ENCODE measurements at regions not wholly inside any gene's neighbourhood (a gene's known extent, or its start where the extent isn't known, plus 50 kb on each side); places are given as distances from the start of the nearest gene placed in this dataset.

DNA sequence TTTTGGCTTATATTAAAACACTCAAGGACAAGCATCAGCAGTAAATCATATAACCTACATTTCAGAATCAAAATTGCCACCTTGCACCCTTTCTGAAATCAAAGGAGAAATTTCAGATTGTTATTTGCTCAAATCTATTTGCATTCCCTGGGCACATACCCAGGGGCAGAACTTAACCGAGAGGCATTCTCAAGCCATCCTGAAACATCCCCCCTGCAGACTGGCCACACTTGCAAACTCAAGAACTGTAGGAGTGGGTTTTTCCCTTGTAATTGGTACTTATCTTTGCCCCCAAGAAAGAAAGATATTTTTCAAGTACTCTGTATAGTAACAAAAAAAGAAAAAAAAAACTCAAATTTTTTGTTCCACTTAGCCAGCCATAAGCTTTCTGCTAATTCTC, 213.6 kb upstream of the ESRRG start:
- no peak overlapping the region for H3K9ac ChIP-seq (ENCODE audit: low read length in 3 of 3)
- intact Hi-C loops (cut with DNase I) = no loop called here
- no peaks in the 10 kb centered on the region for H3K27me3 ChIP-seq (ENCODE audit: control insufficient read depth, insufficient read depth, low read length)
- H3K27ac ChIP-seq (ENCODE audit: low read depth in 2 of 2, low read length in 2 of 2) = no peak overlapping the region
- H3K4me3 ChIP-seq (ENCODE audit: low read length in 3 of 3) = no peak overlapping the region
- no peaks in the 10 kb centered on the region for H3K4me1 ChIP-seq (ENCODE audit: control insufficient read depth in 2 of 3, insufficient read depth in 2 of 3, low read depth in 1 of 3, low read length in 3 of 3)
- H3K9me3 ChIP-seq (ENCODE audit: control insufficient read depth in 2 of 3, insufficient read depth in 1 of 3, low read length in 3 of 3) = no peaks in the 10 kb centered on the region
- TF ChIP-seq, protein P1, sequence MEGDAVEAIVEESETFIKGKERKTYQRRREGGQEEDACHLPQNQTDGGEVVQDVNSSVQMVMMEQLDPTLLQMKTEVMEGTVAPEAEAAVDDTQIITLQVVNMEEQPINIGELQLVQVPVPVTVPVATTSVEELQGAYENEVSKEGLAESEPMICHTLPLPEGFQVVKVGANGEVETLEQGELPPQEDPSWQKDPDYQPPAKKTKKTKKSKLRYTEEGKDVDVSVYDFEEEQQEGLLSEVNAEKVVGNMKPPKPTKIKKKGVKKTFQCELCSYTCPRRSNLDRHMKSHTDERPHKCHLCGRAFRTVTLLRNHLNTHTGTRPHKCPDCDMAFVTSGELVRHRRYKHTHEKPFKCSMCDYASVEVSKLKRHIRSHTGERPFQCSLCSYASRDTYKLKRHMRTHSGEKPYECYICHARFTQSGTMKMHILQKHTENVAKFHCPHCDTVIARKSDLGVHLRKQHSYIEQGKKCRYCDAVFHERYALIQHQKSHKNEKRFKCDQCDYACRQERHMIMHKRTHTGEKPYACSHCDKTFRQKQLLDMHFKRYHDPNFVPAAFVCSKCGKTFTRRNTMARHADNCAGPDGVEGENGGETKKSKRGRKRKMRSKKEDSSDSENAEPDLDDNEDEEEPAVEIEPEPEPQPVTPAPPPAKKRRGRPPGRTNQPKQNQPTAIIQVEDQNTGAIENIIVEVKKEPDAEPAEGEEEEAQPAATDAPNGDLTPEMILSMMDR (IDR thresholded peaks at IDR 0.05; ENCODE audit: borderline replicate concordance, extremely low read depth, insufficient read depth) = no peak
- no peak for FAIRE-seq
- DNase-seq = no peak
- H3K36me3 ChIP-seq (ENCODE audit: control insufficient read depth in 2 of 3, insufficient read depth in 3 of 3, low read length in 3 of 3) = no peaks in the 10 kb centered on the region

DNA sequence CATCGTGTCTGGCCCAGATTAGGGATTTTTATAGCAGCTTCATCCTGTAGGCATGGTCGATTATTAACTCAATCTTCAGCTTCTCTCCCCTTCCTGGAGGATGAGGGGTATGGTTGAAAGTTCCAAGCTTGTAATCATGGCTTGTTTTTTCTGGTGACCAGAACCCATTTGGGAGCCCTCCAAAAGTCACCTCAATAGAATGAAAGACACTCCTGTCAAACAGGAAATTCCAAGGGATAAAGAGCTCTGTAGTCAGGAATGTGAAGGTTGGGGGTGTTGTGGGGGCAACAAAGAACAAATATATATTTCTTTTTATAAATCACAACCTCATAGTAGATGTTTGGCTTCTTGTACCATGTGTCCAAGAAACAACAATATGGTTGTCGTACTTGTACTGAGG, 212.7 kb upstream of the ESRRG start:
- Histone ChIP-seq H3K4me1 (ENCODE audit: control insufficient read depth in 2 of 3, insufficient read depth in 2 of 3, low read depth in 1 of 3, low read length in 3 of 3) (no peaks in the 10 kb centered on the region), H3K9me3 (ENCODE audit: control insufficient read depth in 2 of 3, insufficient read depth in 1 of 3, low read length in 3 of 3) (no peaks in the 10 kb centered on the region), H3K27ac (ENCODE audit: low read depth in 2 of 2, low read length in 2 of 2) (no peak overlapping the region), H3K9ac (ENCODE audit: low read length in 3 of 3) (no peak overlapping the region), H3K27me3 (ENCODE audit: control insufficient read depth, insufficient read depth, low read length) (no peaks in the 10 kb centered on the region), H3K4me3 (ENCODE audit: low read length in 3 of 3) (no peak overlapping the region), H3K36me3 (ENCODE audit: control insufficient read depth in 2 of 3, insufficient read depth in 3 of 3, low read length in 3 of 3) (no peaks in the 10 kb centered on the region)
- no peak for FAIRE-seq
- TF ChIP-seq, protein P1 (IDR thresholded peaks at IDR 0.05; ENCODE audit: borderline replicate concordance, extremely low read depth, insufficient read depth) = no peak
- no peak for DNase-seq
- intact Hi-C loops (cut with DNase I) = no loop called here

DNA sequence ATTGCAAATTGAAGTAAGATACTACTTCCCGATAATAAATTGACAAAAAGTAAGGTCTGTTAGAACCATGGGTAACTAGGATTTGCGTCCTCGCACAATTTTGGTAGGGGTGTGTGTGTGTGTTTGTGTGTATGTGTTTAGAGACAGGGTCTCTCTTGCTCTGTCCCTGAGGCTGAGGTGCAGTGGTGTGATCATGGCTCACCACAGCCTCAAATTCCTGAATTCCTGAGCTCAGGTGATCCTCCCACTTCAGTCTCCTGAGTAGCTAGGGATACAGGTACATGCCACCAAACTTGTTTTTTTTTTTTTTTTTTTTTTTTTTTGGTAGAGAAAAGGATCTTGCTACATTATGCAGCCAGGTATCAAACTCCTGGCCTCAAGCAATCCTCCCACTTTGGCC, 209.2 kb upstream of the ESRRG start:
- Histone ChIP-seq H3K9me3 (ENCODE audit: control insufficient read depth in 2 of 3, insufficient read depth in 1 of 3, low read length in 3 of 3) (no peaks in the 10 kb centered on the region), H3K36me3 (ENCODE audit: control insufficient read depth in 2 of 3, insufficient read depth in 3 of 3, low read length in 3 of 3) (no peaks in the 10 kb centered on the region), H3K27ac (ENCODE audit: low read depth in 2 of 2, low read length in 2 of 2) (no peak overlapping the region), H3K4me1 (ENCODE audit: control insufficient read depth in 2 of 3, insufficient read depth in 2 of 3, low read depth in 1 of 3, low read length in 3 of 3) (peaks cover 0 to 8% (median 0%) of the 10 kb centered on the region in 3 donors), H3K4me3 (ENCODE audit: low read length in 3 of 3) (no peak overlapping the region), H3K9ac (ENCODE audit: low read length in 3 of 3) (no peak overlapping the region), H3K27me3 (ENCODE audit: control insufficient read depth, insufficient read depth, low read length) (no peaks in the 10 kb centered on the region)
- intact Hi-C loops (cut with DNase I) = no loop called here
- no peak for FAIRE-seq
- TF ChIP-seq, protein P1 (IDR thresholded peaks at IDR 0.05; ENCODE audit: borderline replicate concordance, extremely low read depth, insufficient read depth) = no peak
- DNase-seq = no peak

DNA sequence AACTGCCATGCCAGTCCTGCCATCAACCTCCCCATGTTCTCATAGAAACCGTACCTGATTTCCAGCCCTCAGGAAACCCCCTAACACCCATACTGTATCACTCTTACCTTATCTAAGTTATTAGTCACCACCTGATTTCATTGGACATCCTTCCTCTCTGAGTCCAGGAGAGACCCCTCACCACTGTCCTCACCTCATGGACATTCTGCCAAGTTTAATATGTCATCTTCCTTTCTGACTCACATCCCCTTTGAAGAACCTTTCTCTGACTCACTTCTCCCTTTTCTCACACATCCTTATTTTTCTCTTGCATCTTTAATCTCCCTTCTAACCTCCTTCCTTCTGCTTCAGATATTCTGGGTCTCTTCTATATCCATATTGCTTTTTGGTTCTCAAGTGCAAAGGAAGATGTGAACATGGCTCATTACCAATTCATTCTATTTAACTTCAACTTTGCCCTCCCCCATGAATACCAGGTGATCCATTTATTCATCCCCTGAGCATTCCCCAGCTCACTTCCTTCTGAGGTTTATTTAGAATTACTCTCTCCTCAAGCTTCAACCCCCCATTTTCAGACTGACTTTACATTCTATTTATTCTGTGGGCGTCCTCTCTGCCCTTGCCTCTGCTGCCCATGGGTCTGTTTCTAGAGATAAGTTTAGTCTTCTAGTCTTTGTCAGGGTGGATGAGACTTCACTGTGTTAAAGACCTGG, 206.8 kb upstream of the ESRRG start:
- no peak overlapping the region for H3K4me3 ChIP-seq (ENCODE audit: low read length in 3 of 3)
- H3K9me3 ChIP-seq (ENCODE audit: control insufficient read depth in 2 of 3, insufficient read depth in 1 of 3, low read length in 3 of 3) = no peaks in the 10 kb centered on the region
- FAIRE-seq = no peak
- no peak overlapping the region for H3K27ac ChIP-seq (ENCODE audit: low read depth in 2 of 2, low read length in 2 of 2)
- intact Hi-C loops (cut with DNase I) = no loop called here
- H3K36me3 ChIP-seq (ENCODE audit: control insufficient read depth in 2 of 3, insufficient read depth in 3 of 3, low read length in 3 of 3) = no peaks in the 10 kb centered on the region
- TF ChIP-seq, protein P1 (IDR thresholded peaks at IDR 0.05; ENCODE audit: borderline replicate concordance, extremely low read depth, insufficient read depth) = no peak
- no peak for DNase-seq
- no peaks in the 10 kb centered on the region for H3K27me3 ChIP-seq (ENCODE audit: control insufficient read depth, insufficient read depth, low read length)
- H3K9ac ChIP-seq (ENCODE audit: low read length in 3 of 3) = no peak overlapping the region
- H3K4me1 ChIP-seq (ENCODE audit: control insufficient read depth in 2 of 3, insufficient read depth in 2 of 3, low read depth in 1 of 3, low read length in 3 of 3) = peaks cover 0 to 8% (median 0%) of the 10 kb centered on the region in 3 donors

Data from kidney (tissue), 13 donors.